ENCODE measurements at regions not wholly inside any gene's neighbourhood (a gene's known extent, or its start where the extent isn't known, plus 50 kb on each side); places are given as distances from the start of the nearest gene placed in this dataset.

DNA sequence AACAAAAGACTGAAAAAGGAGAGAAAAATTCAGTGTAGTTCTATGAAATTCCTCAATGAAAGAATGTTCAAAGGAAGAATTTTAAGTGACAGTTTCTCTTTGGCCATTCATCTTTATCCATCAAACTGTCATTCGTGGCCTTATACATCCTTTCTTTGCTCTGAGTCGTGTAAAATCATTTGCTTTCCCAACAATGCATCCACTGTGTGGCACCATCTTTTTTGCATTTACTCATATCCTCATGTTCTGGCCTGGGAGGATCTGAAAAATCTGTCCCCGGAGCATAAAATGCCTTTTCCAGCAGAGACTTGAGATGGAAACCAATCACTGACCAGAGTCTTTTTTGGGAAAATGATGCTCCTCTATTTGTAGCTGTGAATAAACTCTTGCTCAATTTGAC, 240.3 kb upstream of the ETAA1 start:
- TF ChIP-seq, protein P1, sequence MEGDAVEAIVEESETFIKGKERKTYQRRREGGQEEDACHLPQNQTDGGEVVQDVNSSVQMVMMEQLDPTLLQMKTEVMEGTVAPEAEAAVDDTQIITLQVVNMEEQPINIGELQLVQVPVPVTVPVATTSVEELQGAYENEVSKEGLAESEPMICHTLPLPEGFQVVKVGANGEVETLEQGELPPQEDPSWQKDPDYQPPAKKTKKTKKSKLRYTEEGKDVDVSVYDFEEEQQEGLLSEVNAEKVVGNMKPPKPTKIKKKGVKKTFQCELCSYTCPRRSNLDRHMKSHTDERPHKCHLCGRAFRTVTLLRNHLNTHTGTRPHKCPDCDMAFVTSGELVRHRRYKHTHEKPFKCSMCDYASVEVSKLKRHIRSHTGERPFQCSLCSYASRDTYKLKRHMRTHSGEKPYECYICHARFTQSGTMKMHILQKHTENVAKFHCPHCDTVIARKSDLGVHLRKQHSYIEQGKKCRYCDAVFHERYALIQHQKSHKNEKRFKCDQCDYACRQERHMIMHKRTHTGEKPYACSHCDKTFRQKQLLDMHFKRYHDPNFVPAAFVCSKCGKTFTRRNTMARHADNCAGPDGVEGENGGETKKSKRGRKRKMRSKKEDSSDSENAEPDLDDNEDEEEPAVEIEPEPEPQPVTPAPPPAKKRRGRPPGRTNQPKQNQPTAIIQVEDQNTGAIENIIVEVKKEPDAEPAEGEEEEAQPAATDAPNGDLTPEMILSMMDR (IDR thresholded peaks at IDR 0.05): no peak
- no peak for TF ChIP-seq SIN3A (IDR thresholded peaks at IDR 0.05; ENCODE audit: borderline replicate concordance, insufficient read depth, low read depth, low read length)
- TF ChIP-seq TCF7L2 (IDR thresholded peaks at IDR 0.05; ENCODE audit: low read depth, low read length): no peak
- no peak for TF ChIP-seq POLR2AphosphoS5 (IDR thresholded peaks at IDR 0.05; ENCODE audit: low read depth, low read length)
- TF ChIP-seq REST (IDR thresholded peaks at IDR 0.05; ENCODE audit: insufficient read depth in 1 of 2, low read depth in 2 of 2, low read length in 1 of 2): no peak
